ENCODE measurements at regions not wholly inside any gene's neighbourhood (a gene's known extent, or its start where the extent isn't known, plus 50 kb on each side); places are given as distances from the start of the nearest gene placed in this dataset.

GRCh38 chr3:161571951-161572350 is 75.3 kb downstream of the OTOL1 start:
- Histone ChIP-seq H3K27me3 (no peaks in the 10 kb centered on the region), H3K4me3 (no peak overlapping the region), H3K27ac (no peak overlapping the region), H3K36me3 (no peaks in the 10 kb centered on the region), H3K4me1 (peaks cover 5% of the 10 kb centered on the region), H3K9me3 (no peaks in the 10 kb centered on the region)
- TF ChIP-seq POLR2A (IDR thresholded peaks at IDR 0.05) = no peak
- TF ChIP-seq POLR2AphosphoS5 (IDR thresholded peaks at IDR 0.05; ENCODE audit: insufficient read depth in 1 of 2, low read depth in 1 of 2) = no peak
- TF ChIP-seq, protein P1, sequence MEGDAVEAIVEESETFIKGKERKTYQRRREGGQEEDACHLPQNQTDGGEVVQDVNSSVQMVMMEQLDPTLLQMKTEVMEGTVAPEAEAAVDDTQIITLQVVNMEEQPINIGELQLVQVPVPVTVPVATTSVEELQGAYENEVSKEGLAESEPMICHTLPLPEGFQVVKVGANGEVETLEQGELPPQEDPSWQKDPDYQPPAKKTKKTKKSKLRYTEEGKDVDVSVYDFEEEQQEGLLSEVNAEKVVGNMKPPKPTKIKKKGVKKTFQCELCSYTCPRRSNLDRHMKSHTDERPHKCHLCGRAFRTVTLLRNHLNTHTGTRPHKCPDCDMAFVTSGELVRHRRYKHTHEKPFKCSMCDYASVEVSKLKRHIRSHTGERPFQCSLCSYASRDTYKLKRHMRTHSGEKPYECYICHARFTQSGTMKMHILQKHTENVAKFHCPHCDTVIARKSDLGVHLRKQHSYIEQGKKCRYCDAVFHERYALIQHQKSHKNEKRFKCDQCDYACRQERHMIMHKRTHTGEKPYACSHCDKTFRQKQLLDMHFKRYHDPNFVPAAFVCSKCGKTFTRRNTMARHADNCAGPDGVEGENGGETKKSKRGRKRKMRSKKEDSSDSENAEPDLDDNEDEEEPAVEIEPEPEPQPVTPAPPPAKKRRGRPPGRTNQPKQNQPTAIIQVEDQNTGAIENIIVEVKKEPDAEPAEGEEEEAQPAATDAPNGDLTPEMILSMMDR (IDR thresholded peaks at IDR 0.05) = no peak
- intact Hi-C loops (cut with DNase I) = no loop called here
- no peak for DNase-seq (ENCODE audit: extremely low spot score in 2 of 2)

DNA sequence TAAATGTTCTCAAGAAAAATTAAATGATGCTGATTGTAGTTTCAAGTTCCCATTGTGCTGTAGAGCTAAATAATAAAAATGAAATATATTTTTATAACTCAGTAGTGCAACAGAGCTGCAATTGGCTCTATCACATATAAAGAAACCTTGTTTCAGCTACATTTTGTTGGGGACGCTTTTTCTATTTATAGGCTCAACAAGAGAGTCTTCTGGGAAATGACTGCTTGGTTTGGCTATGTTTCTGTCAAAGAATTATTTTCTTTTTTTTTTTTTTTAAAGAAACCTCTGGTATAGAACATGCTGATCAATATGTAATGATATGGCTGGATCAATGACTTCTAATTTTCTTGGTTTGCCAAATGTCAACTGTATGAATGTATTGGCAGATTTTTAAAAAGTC is 76.5 kb downstream of the OTOL1 start:
- H3K27me3 ChIP-seq = no peaks in the 10 kb centered on the region
- no peak overlapping the region for H3K27ac ChIP-seq
- H3K4me1 ChIP-seq = peaks cover 5% of the 10 kb centered on the region
- no peak for TF ChIP-seq POLR2AphosphoS5 (IDR thresholded peaks at IDR 0.05; ENCODE audit: insufficient read depth in 1 of 2, low read depth in 1 of 2)
- TF ChIP-seq POLR2A (IDR thresholded peaks at IDR 0.05) = no peak
- TF ChIP-seq, protein P1 (IDR thresholded peaks at IDR 0.05) = no peak
- no peak overlapping the region for H3K4me3 ChIP-seq
- H3K9me3 ChIP-seq = no peaks in the 10 kb centered on the region
- no peaks in the 10 kb centered on the region for H3K36me3 ChIP-seq
- intact Hi-C loops (cut with DNase I) = no loop called here
- DNase-seq (ENCODE audit: extremely low spot score in 2 of 2) = no peak

DNA sequence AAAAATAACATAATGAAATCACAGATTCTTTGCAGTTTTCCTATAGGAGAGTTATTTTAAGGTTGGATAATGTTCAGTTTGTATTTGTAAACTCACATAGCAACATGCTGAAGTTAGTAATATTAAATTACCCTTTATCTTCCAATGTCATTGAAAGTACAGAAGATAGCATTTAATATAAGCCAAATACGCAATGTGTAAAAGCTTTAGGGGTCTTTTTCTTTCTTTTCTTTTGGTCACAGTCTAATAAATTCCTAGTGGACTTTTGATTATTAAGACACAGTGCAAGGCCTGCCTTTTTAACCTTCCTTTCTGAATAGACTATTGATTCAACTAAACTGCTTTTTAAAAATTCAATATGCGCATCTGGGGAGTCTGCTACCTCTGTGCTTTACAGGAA is 79.3 kb downstream of the OTOL1 start:
- Histone ChIP-seq H3K36me3 (no peaks in the 10 kb centered on the region), H3K27me3 (no peaks in the 10 kb centered on the region), H3K9me3 (no peaks in the 10 kb centered on the region), H3K27ac (no peak overlapping the region), H3K4me3 (no peak overlapping the region), H3K4me1 (peaks cover 5% of the 10 kb centered on the region)
- no peak for TF ChIP-seq POLR2A (IDR thresholded peaks at IDR 0.05)
- TF ChIP-seq, protein P1 (IDR thresholded peaks at IDR 0.05) = no peak
- no peak for TF ChIP-seq POLR2AphosphoS5 (IDR thresholded peaks at IDR 0.05; ENCODE audit: insufficient read depth in 1 of 2, low read depth in 1 of 2)
- DNase-seq (ENCODE audit: extremely low spot score in 2 of 2) = no peak
- intact Hi-C loops (cut with DNase I) = no loop called here

DNA sequence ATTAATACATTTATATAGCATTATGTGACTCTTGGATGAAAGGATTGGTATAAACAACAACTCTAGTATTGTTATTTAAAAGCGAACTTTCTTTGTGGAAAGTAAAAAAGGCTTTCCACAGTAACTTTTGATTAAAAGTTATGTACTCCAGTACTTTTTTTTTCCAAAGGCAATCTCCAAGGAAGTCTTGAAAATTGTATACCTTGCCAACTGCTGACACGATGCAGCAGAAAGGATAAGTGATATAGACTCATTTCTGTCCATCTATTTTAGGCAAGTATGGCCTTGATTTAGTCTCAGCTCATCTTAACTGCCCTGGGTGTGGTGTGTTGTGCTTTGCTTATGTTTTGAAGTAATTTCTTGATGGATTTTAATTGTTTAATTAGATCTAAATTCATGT is 79.7 kb downstream of the OTOL1 start:
- TF ChIP-seq POLR2A (IDR thresholded peaks at IDR 0.05) (no peak), POLR2AphosphoS5 (IDR thresholded peaks at IDR 0.05; ENCODE audit: insufficient read depth in 1 of 2, low read depth in 1 of 2) (no peak)
- TF ChIP-seq, protein P1 (IDR thresholded peaks at IDR 0.05) = no peak
- Histone ChIP-seq H3K4me3 (no peak overlapping the region), H3K27me3 (no peaks in the 10 kb centered on the region), H3K27ac (peak overlapping the region; percentile 25), H3K36me3 (no peaks in the 10 kb centered on the region), H3K4me1 (peaks cover 5% of the 10 kb centered on the region), H3K9me3 (no peaks in the 10 kb centered on the region)
- intact Hi-C loops (cut with DNase I) = no loop called here
- DNase-seq (ENCODE audit: extremely low spot score in 2 of 2) = no peak

GRCh38 chr3:161576714-161577510 is 80.3 kb downstream of the OTOL1 start:
- H3K9me3 ChIP-seq = no peaks in the 10 kb centered on the region
- no peak for DNase-seq (ENCODE audit: extremely low spot score in 2 of 2)
- TF ChIP-seq POLR2A (IDR thresholded peaks at IDR 0.05) (no peak), POLR2AphosphoS5 (IDR thresholded peaks at IDR 0.05; ENCODE audit: insufficient read depth in 1 of 2, low read depth in 1 of 2) (no peak)
- TF ChIP-seq, protein P1 (IDR thresholded peaks at IDR 0.05) = no peak
- no peak overlapping the region for H3K4me3 ChIP-seq
- no peaks in the 10 kb centered on the region for H3K36me3 ChIP-seq
- H3K4me1 ChIP-seq = peaks cover 5% of the 10 kb centered on the region
- H3K27me3 ChIP-seq = no peaks in the 10 kb centered on the region
- intact Hi-C loops (cut with DNase I) = no loop called here
- H3K27ac ChIP-seq = peak overlapping the region; percentile 25
